K562 (cell line): ENCODE measurements at regions not wholly inside any gene's neighbourhood (a gene's known extent, or its start where the extent isn't known, plus 50 kb on each side); places are given as distances from the start of the nearest gene placed in this dataset.

ENCODE experiments used
- FIP1L1 ChIP-seq: fragments of 200-400 bp; formaldehyde crosslinking; IDR thresholded peaks from 2 replicates; pipeline ENCODE4 v1.6.1; 2018; ENCODE audit warnings: mild to moderate bottlenecking, low read depth, low read length; ENCODE audit not compliant: poor library complexity, severe bottlenecking
- ILK ChIP-seq: fragments of 450-650 bp; IDR thresholded peaks from 2 replicates; pipeline ENCODE4 v1.6.1; 2016; ENCODE audit warnings: missing genetic modification characterization, low read depth, mild to moderate bottlenecking, missing compliant biosample characterization, moderate library complexity, borderline replicate concordance
- KHSRP ChIP-seq: fragments of 450-650 bp; IDR thresholded peaks from 2 replicates; pipeline ENCODE4 v1.6.1; 2017
- STAT5A ChIP-seq: IDR thresholded peaks from 2 replicates; pipeline ENCODE4 v1.6.1; 2012; ENCODE audit warnings: low read length, inconsistent platforms, borderline replicate concordance
- TCF15 ChIP-seq: fragments of 250-450 bp; sonication (Bioruptor Pico); IDR thresholded peaks from 2 replicates; pipeline ENCODE4 v1.8.0; 2022; ENCODE audit warnings: moderate library complexity, mild to moderate bottlenecking, inconsistent platforms
- TCF3 ChIP-seq: sonication (generic); formaldehyde crosslinking; IDR thresholded peaks from 2 replicates; pipeline ENCODE4 v1.4.0; 2020; ENCODE audit warnings: mild to moderate bottlenecking, missing genetic modification reagents
- ZBTB40 ChIP-seq, 2 experiments: fragments of 450-650 bp in 1 of 2; sonication (generic) in 1 of 2; formaldehyde crosslinking in 1 of 2; IDR thresholded peaks; 2 replicates each; pipeline versions ENCODE4 v1.7.1 to v1.9.0; 2016 to 2022; ENCODE audit warnings: inconsistent platforms in 1 of 2, mild to moderate bottlenecking in 1 of 2, missing genetic modification reagents in 1 of 2

- no peak for TF ChIP-seq ZBTB40 (IDR thresholded peaks at IDR 0.05)
- TF ChIP-seq ZBTB40 (CRISPR knock-in tag; IDR thresholded peaks at IDR 0.05), result no peak
- no peak for TF ChIP-seq TCF3 (CRISPR knock-in tag)
- no peak for TF ChIP-seq STAT5A
- TF ChIP-seq KHSRP, result no peak
- no peak for TF ChIP-seq ILK (tag)
- TF ChIP-seq TCF15 (CRISPR knock-in tag), result no peak
- no peak for TF ChIP-seq FIP1L1
Measured at GRCh38 chr7:49630513-49630912, 142.9 kb upstream of the VWC2 start (continued).
